C4-2B (cell line): ENCODE measurements at regions not wholly inside any gene's neighbourhood (a gene's known extent, or its start where the extent isn't known, plus 50 kb on each side); places are given as distances from the start of the nearest gene placed in this dataset.

ENCODE experiments used
- H3K27ac ChIP-seq: fragments of 450-650 bp; 2 replicates; pipeline ENCODE4 v1.5.1; 2017
- ZFX ChIP-seq: fragments of 450-650 bp; IDR thresholded peaks from 2 replicates; pipeline ENCODE4 v1.6.1; 2017
- TF ChIP-seq, protein P1 (sequence below): fragments of 450-650 bp; conservative IDR thresholded peaks from 2 replicates; pipeline ENCODE4 v1.5.1; 2017; ENCODE audit warnings: mild to moderate bottlenecking

GRCh38 chr22:25383892-25384291 lies 164.5 kb downstream of the CRYBB2 start:
- no peak overlapping the region for H3K27ac ChIP-seq
- TF ChIP-seq, protein P1, sequence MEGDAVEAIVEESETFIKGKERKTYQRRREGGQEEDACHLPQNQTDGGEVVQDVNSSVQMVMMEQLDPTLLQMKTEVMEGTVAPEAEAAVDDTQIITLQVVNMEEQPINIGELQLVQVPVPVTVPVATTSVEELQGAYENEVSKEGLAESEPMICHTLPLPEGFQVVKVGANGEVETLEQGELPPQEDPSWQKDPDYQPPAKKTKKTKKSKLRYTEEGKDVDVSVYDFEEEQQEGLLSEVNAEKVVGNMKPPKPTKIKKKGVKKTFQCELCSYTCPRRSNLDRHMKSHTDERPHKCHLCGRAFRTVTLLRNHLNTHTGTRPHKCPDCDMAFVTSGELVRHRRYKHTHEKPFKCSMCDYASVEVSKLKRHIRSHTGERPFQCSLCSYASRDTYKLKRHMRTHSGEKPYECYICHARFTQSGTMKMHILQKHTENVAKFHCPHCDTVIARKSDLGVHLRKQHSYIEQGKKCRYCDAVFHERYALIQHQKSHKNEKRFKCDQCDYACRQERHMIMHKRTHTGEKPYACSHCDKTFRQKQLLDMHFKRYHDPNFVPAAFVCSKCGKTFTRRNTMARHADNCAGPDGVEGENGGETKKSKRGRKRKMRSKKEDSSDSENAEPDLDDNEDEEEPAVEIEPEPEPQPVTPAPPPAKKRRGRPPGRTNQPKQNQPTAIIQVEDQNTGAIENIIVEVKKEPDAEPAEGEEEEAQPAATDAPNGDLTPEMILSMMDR = no peak
- TF ChIP-seq ZFX = no peak

- H3K27ac ChIP-seq = no peak overlapping the region
- no peak for TF ChIP-seq ZFX
- TF ChIP-seq, protein P1 = no peak
Observed at GRCh38 chr22:25386538-25386884, 167.1 kb downstream of the CRYBB2 start.

GRCh38 chr22:25388415-25388814 lies 169.0 kb downstream of the CRYBB2 start:
- TF ChIP-seq, protein P1 = no peak
- no peak for TF ChIP-seq ZFX
- H3K27ac ChIP-seq = no peak overlapping the region

- H3K27ac ChIP-seq = no peak overlapping the region
- TF ChIP-seq, protein P1 = no peak
- no peak for TF ChIP-seq ZFX
Observed at GRCh38 chr22:25388866-25389540, 169.6 kb downstream of the CRYBB2 start.

GRCh38 chr22:25389541-25389919 lies 170.1 kb downstream of the CRYBB2 start:
- no peak overlapping the region for H3K27ac ChIP-seq
- no peak for TF ChIP-seq ZFX
- TF ChIP-seq, protein P1 = no peak

DNA sequence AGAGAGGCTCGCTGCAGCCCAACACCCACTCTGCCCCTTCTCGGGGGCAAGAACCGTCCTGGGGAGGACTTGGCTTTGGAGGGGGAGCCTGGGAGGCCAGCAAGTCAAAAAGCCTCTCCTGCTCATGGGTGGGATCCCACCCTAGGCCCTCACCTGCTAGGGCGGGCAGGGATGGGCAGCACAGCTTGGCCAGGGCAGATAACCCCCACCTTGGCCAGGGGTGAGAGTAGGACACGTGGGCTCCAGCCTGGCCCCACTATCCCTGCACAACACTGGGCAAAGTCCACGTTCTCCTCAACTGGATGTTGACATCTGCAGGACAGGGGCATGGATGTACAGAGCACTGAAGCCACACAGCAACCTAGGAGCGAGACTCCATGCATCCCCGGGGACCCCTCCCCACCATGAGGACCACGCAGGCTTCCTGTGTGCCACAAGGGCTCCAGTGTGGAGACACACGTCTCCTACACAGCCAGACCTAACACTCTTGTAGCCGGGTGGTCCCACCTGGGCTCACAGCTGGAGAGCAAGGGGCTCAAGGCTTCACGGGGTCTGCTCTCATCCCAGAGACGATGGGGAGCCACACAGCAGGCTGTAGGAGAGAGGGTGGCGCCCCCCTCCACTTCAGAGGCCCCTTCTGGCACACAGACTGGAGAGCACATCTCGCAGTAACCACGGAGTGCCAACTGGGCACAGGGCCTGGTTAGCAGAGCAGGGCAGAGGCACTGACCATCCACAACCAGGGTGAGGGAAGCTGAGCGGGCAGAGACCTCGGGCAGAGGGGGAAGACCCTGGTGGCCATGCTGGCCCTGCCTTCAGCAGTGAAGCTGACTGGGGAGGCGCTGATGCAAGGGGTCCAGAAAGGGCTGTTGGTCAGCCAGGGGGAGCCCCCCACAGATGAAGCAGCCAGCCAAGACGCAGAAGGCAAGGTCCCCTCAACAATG lies 171.1 kb downstream of the CRYBB2 start:
- TF ChIP-seq, protein P1 = no peak
- TF ChIP-seq ZFX = no peak
- no peak overlapping the region for H3K27ac ChIP-seq

DNA sequence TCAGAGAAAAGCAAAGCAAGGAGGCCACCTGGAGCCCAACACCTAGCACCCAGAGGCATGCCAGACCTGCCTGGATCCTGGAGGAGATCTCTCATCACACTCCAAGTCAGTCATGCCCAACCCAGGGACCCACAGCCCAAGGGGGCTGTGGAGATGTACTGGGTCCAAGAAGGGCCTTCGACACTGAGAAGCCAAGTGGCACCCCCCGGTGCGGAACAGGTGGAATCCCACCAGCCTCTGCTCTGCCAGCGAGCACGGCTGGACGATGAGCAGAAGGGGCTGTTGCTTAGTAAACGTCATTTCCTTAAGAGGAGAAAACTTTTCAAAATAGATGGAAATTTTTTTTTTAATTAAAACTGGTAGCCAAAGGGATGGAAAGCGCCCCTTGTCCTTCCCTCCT lies 171.9 kb upstream of the GRK3 start:
- TF ChIP-seq, protein P1 = no peak
- no peak for TF ChIP-seq ZFX
- H3K27ac ChIP-seq = no peak overlapping the region
